Caco-2 (cell line): ENCODE measurements at regions not wholly inside any gene's neighbourhood (a gene's known extent, or its start where the extent isn't known, plus 50 kb on each side); places are given as distances from the start of the nearest gene placed in this dataset.
A peak's percentile ranks its signal among the peaks of the same experiment; 100 is the strongest.
"Not testable (repeated sequence)": the region's sequence is repeated elsewhere in the genome, so short reads cannot be mapped to it uniquely, and the experiment has no call there.

ENCODE experiments used
- BruUV-seq: library from RNA; stranded (reverse); fragments of 400-500 nt; replicated peaks from 2 replicates; lab custom pipeline; 2021; lab: Mats Ljungman, UMichigan
- CTCF ChIA-PET: fragments of 300-600 bp; sonication (Branson Sonifier 250); formaldehyde crosslinking; loops from one replicate; lab custom pipeline; 2022; ENCODE audit warnings: antibody characterized with exemption; lab: Charles Lee
- POLR2A ChIA-PET: fragments of 300-600 bp; sonication (Branson Sonifier 250); formaldehyde crosslinking; loops from one replicate; lab custom pipeline; 2022; ENCODE audit warnings: antibody characterized with exemption; lab: Charles Lee
- DNase-seq, 2 experiments: peaks; one replicate each; pipeline versions ENCODE4 v3.0.0 to v3.0.0-alpha.2; 2020 to 2022
- H3K27me3 ChIP-seq: replicated peaks from 2 replicates; pipeline ENCODE4 v1.6.0; 2011; ENCODE audit warnings: low read length; ENCODE audit not compliant: control insufficient read depth, insufficient read depth
- H3K36me3 ChIP-seq: 2 replicates; pipeline ENCODE4 v1.5.1; 2011; ENCODE audit warnings: low read length; ENCODE audit not compliant: control insufficient read depth, insufficient read depth
- H3K4me1 ChIP-seq: fragments of 250-450 bp; sonication (Bioruptor Pico); 2 replicates; pipeline ENCODE4 v1.5.1; 2020; ENCODE audit warnings: mild to moderate bottlenecking
- H3K4me3 ChIP-seq: 2 replicates; pipeline ENCODE4 v1.5.1; 2011; ENCODE audit warnings: low read depth, mild to moderate bottlenecking, control low read depth, low read length
- H3K9me3 ChIP-seq: fragments of 250-450 bp; sonication (Bioruptor Pico); 2 replicates; pipeline ENCODE4 v1.5.1; 2020; ENCODE audit warnings: mild to moderate bottlenecking, moderate library complexity
- H3K27ac Mint-ChIP-seq: one replicate; pipeline ENCODE4 v1.8.0; 2022; ENCODE audit warnings: mixed read lengths; ENCODE audit not compliant: unreplicated experiment
- H3K27me3 Mint-ChIP-seq: one replicate; pipeline ENCODE4 v1.8.0; 2022; ENCODE audit warnings: mixed read lengths; ENCODE audit not compliant: insufficient read depth, unreplicated experiment
- H3K36me3 Mint-ChIP-seq: one replicate; pipeline ENCODE4 v1.8.0; 2022; ENCODE audit warnings: mild to moderate bottlenecking, mixed read lengths; ENCODE audit not compliant: insufficient read depth, unreplicated experiment
- H3K4me1 Mint-ChIP-seq: one replicate; pipeline ENCODE4 v1.8.0; 2022; ENCODE audit warnings: low read depth, mixed read lengths; ENCODE audit not compliant: unreplicated experiment
- H3K4me3 Mint-ChIP-seq: one replicate; pipeline ENCODE4 v1.8.0; 2022; ENCODE audit warnings: mild to moderate bottlenecking, moderate library complexity, mixed read lengths; ENCODE audit not compliant: unreplicated experiment
- H3K9me3 Mint-ChIP-seq: one replicate; pipeline ENCODE4 v1.8.0; 2022; ENCODE audit warnings: mixed read lengths; ENCODE audit not compliant: unreplicated experiment
- intact Hi-C: fragments of 100-400 bp; cut with micrococcal nuclease; formaldehyde crosslinking; loops from one replicate; pipeline ENCODE4 v1.10.0; 2022; ENCODE audit not compliant: unreplicated experiment
- TF ChIP-seq, protein P1 (sequence below), 2 experiments: fragments of 200-600 bp in 1 of 2; IDR thresholded peaks; 1 replicate in 1 of 2; 2 replicates in 1 of 2; pipeline versions ENCODE4 v1.5.1 to v1.8.0; 2011 to 2022; ENCODE audit warnings: antibody characterized with exemption in 1 of 2, control low read depth in 1 of 2, inconsistent platforms in 1 of 2, low read depth in 1 of 2, low read length in 1 of 2, mild to moderate bottlenecking in 1 of 2, moderate library complexity in 1 of 2; ENCODE audit not compliant: insufficient read depth in 1 of 2, severe bottlenecking in 1 of 2, unreplicated experiment in 1 of 2

DNA sequence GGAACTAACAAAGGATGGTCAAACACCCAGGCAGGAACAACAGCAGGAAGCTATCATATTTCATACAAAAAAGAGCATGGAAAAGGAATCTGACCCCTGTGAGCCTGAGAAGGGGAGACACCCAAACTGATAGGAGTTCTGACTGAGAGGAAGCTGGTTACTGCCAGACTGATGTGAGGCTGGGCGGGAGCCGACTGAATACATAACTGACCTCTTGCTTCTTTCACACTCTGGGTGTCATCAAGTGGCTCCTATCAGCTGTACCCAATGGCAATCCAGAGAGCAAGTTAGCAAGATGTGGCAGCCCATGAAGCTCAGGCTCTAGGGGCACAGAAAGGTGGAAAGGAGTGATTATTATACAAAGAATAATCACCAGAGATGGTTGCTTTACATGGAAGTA, 795.1 kb upstream of the HS3ST5 start:
- Mint-ChIP-seq H3K27me3 (peaks cover 1% of the 10 kb centered on the region), H3K36me3 (no peaks in the 10 kb centered on the region), H3K27ac (no peak overlapping the region), H3K9me3 (no peaks in the 10 kb centered on the region), H3K4me3 (no peak overlapping the region), H3K4me1 (no peaks in the 10 kb centered on the region)
- ChIA-PET POLR2A (no interaction called here), CTCF (no interaction called here)
- TF ChIP-seq, protein P1, sequence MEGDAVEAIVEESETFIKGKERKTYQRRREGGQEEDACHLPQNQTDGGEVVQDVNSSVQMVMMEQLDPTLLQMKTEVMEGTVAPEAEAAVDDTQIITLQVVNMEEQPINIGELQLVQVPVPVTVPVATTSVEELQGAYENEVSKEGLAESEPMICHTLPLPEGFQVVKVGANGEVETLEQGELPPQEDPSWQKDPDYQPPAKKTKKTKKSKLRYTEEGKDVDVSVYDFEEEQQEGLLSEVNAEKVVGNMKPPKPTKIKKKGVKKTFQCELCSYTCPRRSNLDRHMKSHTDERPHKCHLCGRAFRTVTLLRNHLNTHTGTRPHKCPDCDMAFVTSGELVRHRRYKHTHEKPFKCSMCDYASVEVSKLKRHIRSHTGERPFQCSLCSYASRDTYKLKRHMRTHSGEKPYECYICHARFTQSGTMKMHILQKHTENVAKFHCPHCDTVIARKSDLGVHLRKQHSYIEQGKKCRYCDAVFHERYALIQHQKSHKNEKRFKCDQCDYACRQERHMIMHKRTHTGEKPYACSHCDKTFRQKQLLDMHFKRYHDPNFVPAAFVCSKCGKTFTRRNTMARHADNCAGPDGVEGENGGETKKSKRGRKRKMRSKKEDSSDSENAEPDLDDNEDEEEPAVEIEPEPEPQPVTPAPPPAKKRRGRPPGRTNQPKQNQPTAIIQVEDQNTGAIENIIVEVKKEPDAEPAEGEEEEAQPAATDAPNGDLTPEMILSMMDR (IDR thresholded peaks at IDR 0.05; ENCODE audit: insufficient read depth in 1 of 2, low read depth in 1 of 2, low read length in 1 of 2, severe bottlenecking in 1 of 2, unreplicated experiment in 1 of 2): no peak
- Histone ChIP-seq H3K27me3 (no peaks in the 10 kb centered on the region), H3K36me3 (no peaks in the 10 kb centered on the region), H3K4me3 (no peak overlapping the region), H3K9me3 (no peaks in the 10 kb centered on the region), H3K4me1 (no peaks in the 10 kb centered on the region)
- no peak for DNase-seq
- no TSS peak for BruUV-seq
- intact Hi-C loops: no loop called here

DNA sequence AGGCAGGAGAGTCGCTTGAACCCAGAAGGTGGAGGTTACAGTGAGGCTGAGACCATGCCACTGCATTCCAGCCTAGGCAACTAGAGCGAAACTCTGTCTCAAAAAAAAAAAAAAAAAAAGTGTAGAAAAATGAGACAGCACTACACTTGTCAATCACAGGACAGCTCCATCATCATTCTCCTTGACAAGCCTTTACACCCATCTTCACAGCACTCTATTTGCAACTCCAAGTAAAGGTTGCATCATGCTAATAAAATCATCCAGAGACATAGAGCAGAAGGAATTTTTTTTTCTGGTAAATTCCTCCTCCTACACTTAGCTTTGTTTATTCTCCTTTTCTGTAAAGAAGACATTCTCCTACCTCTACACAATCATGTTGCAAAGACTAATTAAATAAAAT, 791.0 kb upstream of the HS3ST5 start:
- ChIA-PET CTCF (no interaction called here), POLR2A (no interaction called here)
- TF ChIP-seq, protein P1 (IDR thresholded peaks at IDR 0.05; ENCODE audit: insufficient read depth in 1 of 2, low read depth in 1 of 2, low read length in 1 of 2, severe bottlenecking in 1 of 2, unreplicated experiment in 1 of 2): no peak
- H3K4me1 ChIP-seq: no peaks in the 10 kb centered on the region
- intact Hi-C loops: no loop called here
- no peaks in the 10 kb centered on the region for H3K4me1 Mint-ChIP-seq
- DNase-seq: no peak
- H3K9me3 ChIP-seq: no peaks in the 10 kb centered on the region
- H3K27ac Mint-ChIP-seq: no peak overlapping the region
- no peak overlapping the region for H3K4me3 ChIP-seq
- BruUV-seq: no TSS peak
- no peaks in the 10 kb centered on the region for H3K36me3 ChIP-seq
- H3K27me3 ChIP-seq: no peaks in the 10 kb centered on the region
- no peaks in the 10 kb centered on the region for H3K36me3 Mint-ChIP-seq
- no peaks in the 10 kb centered on the region for H3K27me3 Mint-ChIP-seq
- no peak overlapping the region for H3K4me3 Mint-ChIP-seq
- H3K9me3 Mint-ChIP-seq: no peaks in the 10 kb centered on the region

DNA sequence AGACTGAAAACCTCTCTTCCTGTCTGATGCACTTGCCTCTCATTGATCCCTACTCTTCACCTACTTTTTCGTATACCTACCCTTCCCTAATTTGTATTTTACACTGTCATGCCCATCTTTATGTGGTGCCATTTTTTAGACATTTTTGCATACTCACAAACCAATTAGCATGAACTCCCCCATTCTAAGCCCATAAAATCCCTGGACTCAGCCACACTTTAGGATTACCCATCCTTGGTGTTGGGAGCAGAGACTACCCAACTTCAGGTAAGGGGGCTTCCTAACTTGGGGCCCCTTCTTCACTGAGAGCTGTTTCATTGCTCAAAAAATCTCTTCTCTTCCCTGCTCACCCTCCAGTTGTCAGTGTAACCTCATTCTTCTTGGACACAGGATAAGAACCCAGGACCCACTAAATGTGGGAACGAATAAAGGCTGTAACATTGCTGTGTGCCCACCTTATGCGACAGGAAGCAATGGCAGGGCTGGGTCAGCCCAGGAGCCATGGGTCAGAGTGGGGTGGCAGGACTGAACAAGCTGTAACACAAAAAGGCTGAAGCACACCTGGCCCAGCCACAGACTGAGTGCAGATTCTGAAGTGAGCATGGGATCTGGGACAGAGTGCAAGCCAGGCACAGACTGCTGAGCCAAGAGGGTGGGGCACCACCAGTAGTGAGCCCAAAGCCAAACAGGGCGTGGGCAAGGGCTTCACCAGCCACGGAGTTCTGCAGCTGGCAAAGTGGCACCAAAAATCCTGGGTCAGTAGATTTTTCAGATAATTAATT, 789.1 kb upstream of the HS3ST5 start:
- no peaks in the 10 kb centered on the region for H3K4me1 ChIP-seq
- H3K27me3 ChIP-seq: no peaks in the 10 kb centered on the region
- no peaks in the 10 kb centered on the region for H3K36me3 Mint-ChIP-seq
- H3K9me3 Mint-ChIP-seq: no peaks in the 10 kb centered on the region
- POLR2A ChIA-PET: no interaction called here
- no peaks in the 10 kb centered on the region for H3K4me1 Mint-ChIP-seq
- DNase-seq: no peak
- no peaks in the 10 kb centered on the region for H3K9me3 ChIP-seq
- no peak overlapping the region for H3K4me3 Mint-ChIP-seq
- BruUV-seq: no TSS peak
- TF ChIP-seq, protein P1 (IDR thresholded peaks at IDR 0.05; ENCODE audit: insufficient read depth in 1 of 2, low read depth in 1 of 2, low read length in 1 of 2, severe bottlenecking in 1 of 2, unreplicated experiment in 1 of 2): no peak
- intact Hi-C loops: no loop called here
- H3K36me3 ChIP-seq: no peaks in the 10 kb centered on the region
- H3K27me3 Mint-ChIP-seq: no peaks in the 10 kb centered on the region
- no peak overlapping the region for H3K4me3 ChIP-seq
- no peak overlapping the region for H3K27ac Mint-ChIP-seq
- CTCF ChIA-PET: no interaction called here

DNA sequence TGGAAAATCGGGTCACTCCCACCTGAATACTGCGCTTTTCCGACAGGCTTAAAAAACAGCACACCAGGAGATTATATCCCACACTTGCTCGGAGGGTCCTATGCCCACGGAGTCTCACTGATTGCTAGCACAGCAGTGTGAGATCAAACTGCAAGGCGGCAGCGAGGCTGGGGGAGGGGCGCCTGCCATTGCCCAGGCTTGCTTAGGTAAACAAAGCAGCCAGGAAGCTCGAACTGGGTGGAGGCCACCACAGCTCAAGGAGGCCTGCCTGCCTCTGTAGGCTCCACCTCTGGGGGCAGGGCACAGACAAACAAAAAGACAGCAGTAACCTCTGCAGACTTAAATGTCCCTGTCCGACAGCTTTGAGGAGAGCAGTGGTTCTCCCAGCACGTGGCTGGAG, 778.7 kb upstream of the HS3ST5 start:
- H3K9me3 Mint-ChIP-seq, BruUV-seq, CTCF ChIA-PET, DNase-seq, intact Hi-C loops, H3K4me1 ChIP-seq, H3K36me3 ChIP-seq, POLR2A ChIA-PET, H3K4me3 ChIP-seq, H3K27me3 ChIP-seq, H3K36me3 Mint-ChIP-seq, H3K27ac Mint-ChIP-seq, H3K9me3 ChIP-seq, H3K27me3 Mint-ChIP-seq, H3K4me1 Mint-ChIP-seq: not testable (repeated sequence)
- peak overlapping the region; percentile 43 for H3K4me3 Mint-ChIP-seq
